DOHH2 (cell line): ENCODE measurements at regions not wholly inside any gene's neighbourhood (a gene's known extent, or its start where the extent isn't known, plus 50 kb on each side); places are given as distances from the start of the nearest gene placed in this dataset.

Source experiments
- H3F3A ChIP-seq: fragments of 200-600 bp; sonication (generic), shearing (Covaris generic); 2 replicates; pipeline ENCODE4 v1.6.0; 2016; ENCODE audit warnings: antibody characterized with exemption, mild to moderate bottlenecking; ENCODE audit not compliant: control insufficient read depth, insufficient read depth
- H3K27ac ChIP-seq: fragments of 200-600 bp; sonication (generic); 2 replicates; pipeline ENCODE4 v1.5.1; 2014; ENCODE audit warnings: low read depth, mild to moderate bottlenecking, low read length, moderate library complexity
- H3K27me3 ChIP-seq: fragments of 200-600 bp; sonication (generic); 2 replicates; pipeline ENCODE4 v1.6.1; 2014; ENCODE audit warnings: mild to moderate bottlenecking, low read length, mixed read lengths; ENCODE audit not compliant: control insufficient read depth
- H3K36me3 ChIP-seq: fragments of 200-600 bp; sonication (generic); 2 replicates; pipeline ENCODE4 v1.6.1; 2014; ENCODE audit warnings: mild to moderate bottlenecking, low read length, moderate library complexity, mixed read lengths; ENCODE audit not compliant: control insufficient read depth
- H3K4me1 ChIP-seq: fragments of 200-600 bp; sonication (generic); 2 replicates; pipeline ENCODE4 v1.6.1; 2014; ENCODE audit warnings: mild to moderate bottlenecking, low read length, mixed read lengths; ENCODE audit not compliant: control insufficient read depth
- H3K4me2 ChIP-seq: fragments of 200-600 bp; sonication (generic); 2 replicates; pipeline ENCODE4 v1.6.0; 2014; ENCODE audit warnings: mild to moderate bottlenecking, low read length, moderate library complexity
- H3K4me3 ChIP-seq: fragments of 200-600 bp; sonication (generic); 2 replicates; pipeline ENCODE4 v1.5.1; 2014; ENCODE audit warnings: mild to moderate bottlenecking, low read length, mixed read lengths
- H3K79me2 ChIP-seq: fragments of 200-600 bp; sonication (generic); 2 replicates; pipeline ENCODE4 v1.6.1; 2014; ENCODE audit warnings: mild to moderate bottlenecking, low read length, mixed read lengths; ENCODE audit not compliant: control insufficient read depth
- H3K9me2 ChIP-seq: fragments of 200-600 bp; sonication (generic); replicated peaks from 2 replicates; pipeline ENCODE4 v1.6.1; 2014; ENCODE audit warnings: mild to moderate bottlenecking, low read length, mixed read lengths; ENCODE audit not compliant: control insufficient read depth
- H3K9me3 ChIP-seq: fragments of 200-600 bp; sonication (generic); 2 replicates; pipeline ENCODE4 v1.6.1; 2014; ENCODE audit warnings: antibody characterized with exemption, low read length, mixed read lengths; ENCODE audit not compliant: control insufficient read depth, insufficient read depth
- H4K20me1 ChIP-seq: fragments of 200-600 bp; sonication (generic); 2 replicates; pipeline ENCODE4 v1.6.0; 2014; ENCODE audit warnings: low read depth, mild to moderate bottlenecking, antibody characterized with exemption, low read length, moderate library complexity; ENCODE audit not compliant: control insufficient read depth, insufficient read depth
- EZH2phosphoT487 ChIP-seq: fragments of 200-600 bp; sonication (generic); IDR thresholded peaks from 2 replicates; pipeline ENCODE4 v1.6.1; 2017; ENCODE audit warnings: borderline replicate concordance, mild to moderate bottlenecking, antibody characterized with exemption, low read length, moderate library complexity, mixed read lengths
- TF ChIP-seq, protein P1 (sequence below): fragments of 200-600 bp; sonication (generic); IDR thresholded peaks from one replicate; pipeline ENCODE4 v1.5.1; 2014; ENCODE audit warnings: antibody characterized with exemption, mild to moderate bottlenecking, low read depth, low read length; ENCODE audit not compliant: poor library complexity, severe bottlenecking

DNA sequence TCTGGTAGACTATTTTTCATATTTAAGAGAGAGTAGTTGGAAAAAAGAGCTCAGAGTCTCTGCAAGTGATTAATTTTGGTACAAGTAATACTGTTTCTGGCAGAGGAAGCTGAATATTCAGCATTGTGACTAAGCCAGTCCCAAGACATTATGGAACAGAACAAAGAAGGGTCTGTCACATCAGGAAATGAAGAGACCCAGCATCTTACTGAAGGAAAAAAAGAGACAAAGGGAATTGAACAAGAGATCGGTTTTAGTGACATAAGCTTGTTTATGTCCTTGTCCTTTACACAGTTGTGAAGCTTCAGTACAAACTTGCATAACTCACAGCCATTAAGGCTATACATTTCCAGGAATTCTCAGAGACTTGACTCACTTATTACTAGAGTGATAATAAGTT, 568.5 kb upstream of the SLC8A1 start:
- H3K27ac ChIP-seq, result no peak overlapping the region
- H4K20me1 ChIP-seq, result no peaks in the 10 kb centered on the region
- H3K9me2 ChIP-seq, result no peaks in the 10 kb centered on the region
- no peaks in the 10 kb centered on the region for H3K9me3 ChIP-seq
- H3K36me3 ChIP-seq, result no peaks in the 10 kb centered on the region
- no peak overlapping the region for H3K4me3 ChIP-seq
- H3K79me2 ChIP-seq, result no peaks in the 10 kb centered on the region
- H3K4me1 ChIP-seq, result no peaks in the 10 kb centered on the region
- H3K27me3 ChIP-seq, result no peaks in the 10 kb centered on the region
- no peak for TF ChIP-seq EZH2phosphoT487
- TF ChIP-seq, protein P1, sequence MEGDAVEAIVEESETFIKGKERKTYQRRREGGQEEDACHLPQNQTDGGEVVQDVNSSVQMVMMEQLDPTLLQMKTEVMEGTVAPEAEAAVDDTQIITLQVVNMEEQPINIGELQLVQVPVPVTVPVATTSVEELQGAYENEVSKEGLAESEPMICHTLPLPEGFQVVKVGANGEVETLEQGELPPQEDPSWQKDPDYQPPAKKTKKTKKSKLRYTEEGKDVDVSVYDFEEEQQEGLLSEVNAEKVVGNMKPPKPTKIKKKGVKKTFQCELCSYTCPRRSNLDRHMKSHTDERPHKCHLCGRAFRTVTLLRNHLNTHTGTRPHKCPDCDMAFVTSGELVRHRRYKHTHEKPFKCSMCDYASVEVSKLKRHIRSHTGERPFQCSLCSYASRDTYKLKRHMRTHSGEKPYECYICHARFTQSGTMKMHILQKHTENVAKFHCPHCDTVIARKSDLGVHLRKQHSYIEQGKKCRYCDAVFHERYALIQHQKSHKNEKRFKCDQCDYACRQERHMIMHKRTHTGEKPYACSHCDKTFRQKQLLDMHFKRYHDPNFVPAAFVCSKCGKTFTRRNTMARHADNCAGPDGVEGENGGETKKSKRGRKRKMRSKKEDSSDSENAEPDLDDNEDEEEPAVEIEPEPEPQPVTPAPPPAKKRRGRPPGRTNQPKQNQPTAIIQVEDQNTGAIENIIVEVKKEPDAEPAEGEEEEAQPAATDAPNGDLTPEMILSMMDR, result no peak
- H3K4me2 ChIP-seq, result no peak overlapping the region
- H3F3A ChIP-seq, result no peaks in the 10 kb centered on the region

DNA sequence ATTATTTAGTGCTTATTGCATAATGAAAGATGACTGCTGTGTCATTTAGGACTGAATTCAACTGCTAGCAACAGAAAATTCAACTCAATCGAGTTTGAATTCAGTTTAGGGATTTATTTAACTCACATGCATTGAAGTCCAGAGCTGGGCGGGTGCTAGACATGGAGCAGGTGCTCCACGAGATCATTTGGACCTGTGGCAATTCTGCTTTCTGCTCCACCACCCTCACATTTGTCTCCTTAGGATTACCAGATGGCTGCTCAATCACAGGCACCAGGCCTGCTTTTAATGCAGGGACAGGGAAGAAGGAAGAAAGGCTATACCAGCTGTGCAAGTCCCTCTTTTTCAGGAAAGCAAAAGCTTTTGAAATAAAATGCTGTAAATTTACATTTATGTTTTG, 572.9 kb upstream of the SLC8A1 start:
- H3K9me3 ChIP-seq, result no peaks in the 10 kb centered on the region
- no peaks in the 10 kb centered on the region for H4K20me1 ChIP-seq

DNA sequence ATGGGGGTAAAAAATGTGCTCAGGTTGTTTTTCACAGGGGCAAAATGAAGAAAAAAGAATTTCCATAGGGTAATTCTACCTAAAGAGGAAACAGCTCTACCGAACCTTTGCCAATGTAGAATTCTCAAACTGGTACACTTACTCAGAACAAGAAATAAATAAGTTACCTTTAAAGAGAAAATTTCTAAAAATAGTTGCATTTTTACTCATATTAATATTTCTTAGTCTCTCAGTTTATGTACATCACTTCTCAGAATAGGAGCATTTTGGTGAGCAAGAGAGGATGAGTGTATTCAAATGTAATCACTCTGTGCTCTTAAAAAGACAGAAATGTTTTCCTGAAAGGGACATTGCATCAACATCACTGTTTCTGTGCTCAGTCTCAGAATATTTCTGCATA, 574.7 kb upstream of the SLC8A1 start:
- Histone ChIP-seq H3K27ac (no peak overlapping the region), H3K9me3 (no peaks in the 10 kb centered on the region), H3K36me3 (no peaks in the 10 kb centered on the region), H3F3A (no peaks in the 10 kb centered on the region), H3K4me1 (no peaks in the 10 kb centered on the region), H4K20me1 (no peaks in the 10 kb centered on the region), H3K79me2 (no peaks in the 10 kb centered on the region), H3K4me3 (no peak overlapping the region), H3K4me2 (no peak overlapping the region), H3K27me3 (no peaks in the 10 kb centered on the region), H3K9me2 (no peaks in the 10 kb centered on the region)
- TF ChIP-seq, protein P1, result no peak
- TF ChIP-seq EZH2phosphoT487, result no peak

More for the DNA sequence above, 572.9 kb upstream of the SLC8A1 start:
- no peaks in the 10 kb centered on the region for H3K36me3 ChIP-seq
- H3K4me2 ChIP-seq, result no peak overlapping the region
- H3K4me1 ChIP-seq, result no peaks in the 10 kb centered on the region
- H3F3A ChIP-seq, result no peaks in the 10 kb centered on the region
- H3K27ac ChIP-seq, result no peak overlapping the region
- H3K79me2 ChIP-seq, result no peaks in the 10 kb centered on the region
- no peaks in the 10 kb centered on the region for H3K27me3 ChIP-seq
- no peaks in the 10 kb centered on the region for H3K9me2 ChIP-seq
- H3K4me3 ChIP-seq, result no peak overlapping the region
- TF ChIP-seq, protein P1, result no peak
- TF ChIP-seq EZH2phosphoT487, result no peak

DNA sequence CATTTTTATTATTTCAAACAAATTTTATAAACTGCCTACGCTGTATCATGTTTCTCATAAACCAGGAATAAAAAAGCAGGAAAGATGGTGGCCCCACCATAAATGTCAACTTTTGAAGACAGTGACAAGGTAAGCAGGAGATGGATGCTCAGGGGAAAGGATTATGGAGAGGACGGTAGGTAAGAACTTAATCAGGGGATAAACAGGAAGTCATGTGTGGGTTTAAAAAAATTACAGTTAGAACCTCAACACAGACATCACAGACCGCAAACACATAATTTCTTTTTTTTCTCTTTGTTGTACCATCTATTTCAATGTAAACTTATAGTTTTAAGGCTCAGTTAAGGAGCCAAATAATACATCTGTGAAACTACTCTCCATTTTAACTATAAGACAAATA, 575.2 kb upstream of the SLC8A1 start:
- H3K36me3 ChIP-seq, result no peaks in the 10 kb centered on the region
- no peak overlapping the region for H3K27ac ChIP-seq
- H4K20me1 ChIP-seq, result no peaks in the 10 kb centered on the region
- no peaks in the 10 kb centered on the region for H3K9me2 ChIP-seq
- H3K4me3 ChIP-seq, result no peak overlapping the region
- no peaks in the 10 kb centered on the region for H3K79me2 ChIP-seq
- TF ChIP-seq, protein P1, result no peak
- TF ChIP-seq EZH2phosphoT487, result no peak
- H3K27me3 ChIP-seq, result no peaks in the 10 kb centered on the region
- H3K4me1 ChIP-seq, result no peaks in the 10 kb centered on the region
- H3K9me3 ChIP-seq, result no peaks in the 10 kb centered on the region
- H3K4me2 ChIP-seq, result no peak overlapping the region
- no peaks in the 10 kb centered on the region for H3F3A ChIP-seq
